HepG2 (cell line): ENCODE measurements at regions not wholly inside any gene's neighbourhood (a gene's known extent, or its start where the extent isn't known, plus 50 kb on each side); places are given as distances from the start of the nearest gene placed in this dataset.
"Not testable (repeated sequence)": the region's sequence is repeated elsewhere in the genome, so short reads cannot be mapped to it uniquely, and the experiment has no call there.

ENCODE experiments used
- ATAC-seq: fragments of 200-7000 bp; cut with Tn5 transposase; 3 replicates; pipeline ENCODE4 v1.9.1; 2020; ENCODE audit warnings: mild to moderate bottlenecking, moderate library complexity
- BruUV-seq: library from RNA; stranded (reverse); fragments of 400-500 nt; replicated peaks from 2 replicates; lab custom pipeline; 2021; lab: Mats Ljungman, UMichigan
- CTCF ChIA-PET: fragments of 300-600 bp; formaldehyde crosslinking; extraction: SDS; loops from one replicate; lab custom pipeline; 2021; ENCODE audit warnings: low total read pairs, inconsistent platforms, low intra/inter-chr PET ratio; lab: Yijun Ruan, JAX
- POLR2A ChIA-PET: fragments of 350-600 bp; sonication (Branson Sonifier 250); formaldehyde crosslinking; loops from one replicate; lab custom pipeline; 2020; ENCODE audit warnings: antibody characterized with exemption, inconsistent platforms; lab: Yijun Ruan, JAX
- DNase-seq: peaks from one replicate; pipeline ENCODE4 v3.0.0-alpha.2; 2015; ENCODE audit warnings: low spot score
- FAIRE-seq: peaks from 3 replicates; lab custom pipeline; 2011; peaks lifted over from hg19 to GRCh38; lab: Jason Lieb, UNC
- H2AFZ ChIP-seq: one replicate; pipeline ENCODE4 v1.6.1; 2011; ENCODE audit warnings: low read length, inconsistent platforms
- H3K27ac ChIP-seq: fragments of 300-600 bp; 3 replicates; pipeline ENCODE4 v1.8.0; 2011; ENCODE audit warnings: mixed run types, mild to moderate bottlenecking, mixed read lengths, low read length, inconsistent platforms; ENCODE audit not compliant: insufficient read depth; ENCODE audit errors: extremely low read length
- H3K27me3 ChIP-seq, 2 experiments: fragments of 200-600 bp in 1 of 2; 2 replicates in 1 of 2; 3 replicates in 1 of 2; pipeline versions ENCODE4 v1.6.0 to v1.8.0; 2011; ENCODE audit warnings: low read length in 2 of 2, mild to moderate bottlenecking in 2 of 2, moderate library complexity in 2 of 2, inconsistent platforms in 1 of 2; ENCODE audit not compliant: insufficient read depth in 2 of 2, control insufficient read depth in 1 of 2
- H3K36me3 ChIP-seq, 2 experiments: fragments of 200-600 bp in 1 of 2; replicated peaks in 1 of 2; 2 replicates in 1 of 2; 3 replicates in 1 of 2; pipeline versions ENCODE4 v1.5.1 to v1.8.0; 2011; ENCODE audit warnings: low read length in 2 of 2, inconsistent platforms in 1 of 2; ENCODE audit not compliant: insufficient read depth in 2 of 2, control insufficient read depth in 1 of 2
- H3K4me1 ChIP-seq: 2 replicates; pipeline ENCODE4 v1.5.1; 2012; ENCODE audit warnings: low read length, inconsistent platforms; ENCODE audit not compliant: insufficient read depth
- H3K4me2 ChIP-seq: 2 replicates; pipeline ENCODE4 v1.6.0; 2011; ENCODE audit warnings: low read depth, low read length, inconsistent platforms
- H3K4me3 ChIP-seq, 3 experiments: fragments of 200-600 bp in 1 of 3; sonication (generic), shearing (Covaris generic) in 1 of 3; replicated peaks in 1 of 3; 2 replicates each; pipeline ENCODE4 v1.5.1; 2011 to 2016; ENCODE audit warnings: low read length in 3 of 3, inconsistent platforms in 2 of 3, low read depth in 2 of 3, mild to moderate bottlenecking in 2 of 3, control low read depth in 1 of 3, mixed read lengths in 1 of 3; ENCODE audit not compliant: insufficient read depth in 1 of 3
- H3K79me2 ChIP-seq: one replicate; pipeline ENCODE4 v1.6.1; 2011; ENCODE audit warnings: low read length, inconsistent platforms; ENCODE audit not compliant: insufficient read depth
- H3K9ac ChIP-seq: 2 replicates; pipeline ENCODE4 v1.6.0; 2011; ENCODE audit warnings: mild to moderate bottlenecking, low read depth, low read length, inconsistent platforms; ENCODE audit not compliant: insufficient read depth
- H3K9me3 ChIP-seq: 2 replicates; pipeline ENCODE4 v1.5.1; 2012; ENCODE audit warnings: mild to moderate bottlenecking, low read length
- H4K20me1 ChIP-seq: 2 replicates; pipeline ENCODE4 v1.6.0; 2011; ENCODE audit warnings: inconsistent platforms, mild to moderate bottlenecking, low read length, moderate library complexity; ENCODE audit not compliant: insufficient read depth
- DNMT1 ChIP-seq: sonication (generic); formaldehyde crosslinking; IDR thresholded peaks from 2 replicates; pipeline ENCODE4 v1.5.1; 2020; ENCODE audit warnings: mild to moderate bottlenecking, missing genetic modification reagents
- FOSL1 ChIP-seq: sonication (generic); formaldehyde crosslinking; IDR thresholded peaks from 2 replicates; pipeline ENCODE4 v1.9.0; 2021; ENCODE audit warnings: missing genetic modification reagents, borderline replicate concordance
- MXD1 ChIP-seq: sonication (generic); formaldehyde crosslinking; IDR thresholded peaks from 2 replicates; pipeline ENCODE4 v1.4.0; 2020; ENCODE audit warnings: mild to moderate bottlenecking, missing genetic modification reagents
- NFATC3 ChIP-seq: sonication (generic); formaldehyde crosslinking; IDR thresholded peaks from 2 replicates; pipeline ENCODE4 v1.5.1; 2020; ENCODE audit warnings: mild to moderate bottlenecking, missing genetic modification reagents
- PAXIP1 ChIP-seq: sonication (generic); formaldehyde crosslinking; conservative IDR thresholded peaks from 2 replicates; pipeline ENCODE4 v1.4.0; 2020; ENCODE audit warnings: mild to moderate bottlenecking, missing genetic modification reagents, moderate library complexity
- TAF15 ChIP-seq: fragments of 200-400 bp; formaldehyde crosslinking; IDR thresholded peaks from one replicate; pipeline ENCODE4 v1.6.1; 2018; ENCODE audit warnings: mild to moderate bottlenecking, low read depth, low read length; ENCODE audit not compliant: poor library complexity, severe bottlenecking
- ZMAT5 ChIP-seq: sonication (generic); formaldehyde crosslinking; IDR thresholded peaks from 2 replicates; pipeline ENCODE4 v1.5.0; 2020; ENCODE audit warnings: mild to moderate bottlenecking, low read depth, missing genetic modification reagents, borderline replicate concordance
- ZNF12 ChIP-seq: sonication (generic); formaldehyde crosslinking; IDR thresholded peaks from 2 replicates; pipeline ENCODE4 v1.5.0; 2020; ENCODE audit warnings: missing genetic modification reagents
- ZNF34 ChIP-seq: sonication (generic); formaldehyde crosslinking; IDR thresholded peaks from 2 replicates; pipeline ENCODE4 v1.4.0; 2020; ENCODE audit warnings: mild to moderate bottlenecking, missing genetic modification reagents, borderline replicate concordance
- ZNF460 ChIP-seq: sonication (generic); formaldehyde crosslinking; IDR thresholded peaks from 2 replicates; pipeline ENCODE4 v1.5.1; 2020; ENCODE audit warnings: missing genetic modification reagents, mild to moderate bottlenecking, borderline replicate concordance
- ZNF660 ChIP-seq: sonication (generic); formaldehyde crosslinking; IDR thresholded peaks from 2 replicates; pipeline ENCODE4 v1.5.1; 2020; ENCODE audit warnings: mild to moderate bottlenecking, low read depth, missing genetic modification reagents, borderline replicate concordance
- WGBS: methylation state at CpG from one replicate; pipeline ENCODE4 v1.1.6; 2017; ENCODE audit warnings: low lambda C conversion rate; 5-methylcytosine and 5-hydroxymethylcytosine counted together
- in situ Hi-C: cut with HindIII; loops from 2 replicates; pipeline ENCODE4 v1.10.0; 2017; ENCODE audit warnings: low pct_unique_long_range_greater_than_20kb; ENCODE audit not compliant: extremely low pct_ligation_motif_present
- intact Hi-C: fragments of 100-400 bp; cut with micrococcal nuclease; formaldehyde crosslinking; loops from one replicate; pipeline ENCODE4 v1.10.0; 2022; ENCODE audit not compliant: unreplicated experiment
- TF ChIP-seq, protein P1 (sequence below): sonication (generic); formaldehyde crosslinking; IDR thresholded peaks from 2 replicates; pipeline ENCODE4 v1.8.0; 2022; ENCODE audit warnings: mild to moderate bottlenecking, missing genetic modification reagents

DNA sequence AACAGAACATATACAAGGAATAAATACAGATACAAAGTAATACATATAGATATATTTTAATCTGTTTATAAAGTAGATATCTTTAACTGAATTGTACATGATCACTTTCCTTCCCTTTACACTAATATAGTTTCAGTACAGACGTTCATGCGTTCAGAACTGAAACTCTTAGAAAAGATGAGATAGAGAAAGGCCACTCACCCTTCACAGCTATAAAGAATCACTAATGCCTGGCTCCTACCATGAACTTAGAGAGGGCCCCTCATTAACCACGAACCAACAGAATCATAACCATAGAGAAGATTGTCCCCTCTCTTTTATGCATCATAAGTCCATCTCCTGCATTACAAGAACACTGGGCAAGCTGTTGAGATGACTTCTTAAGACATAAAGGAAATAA, 399.0 kb downstream of the COG6 start:
- H3K4me2 ChIP-seq, H4K20me1 ChIP-seq, DNase-seq, H3K9ac ChIP-seq, intact Hi-C loops, H3K27ac ChIP-seq, H2AFZ ChIP-seq, H3K9me3 ChIP-seq, in situ Hi-C loops, H3K4me3 ChIP-seq, BruUV-seq, H3K36me3 ChIP-seq, POLR2A ChIA-PET, H3K27me3 ChIP-seq, FAIRE-seq, H3K79me2 ChIP-seq, CTCF ChIA-PET, ATAC-seq: not testable (repeated sequence)
- peaks cover 21% of the 10 kb centered on the region for H3K4me1 ChIP-seq
- 86% methylated on average over 2 of the region's 3 CpGs for WGBS

DNA sequence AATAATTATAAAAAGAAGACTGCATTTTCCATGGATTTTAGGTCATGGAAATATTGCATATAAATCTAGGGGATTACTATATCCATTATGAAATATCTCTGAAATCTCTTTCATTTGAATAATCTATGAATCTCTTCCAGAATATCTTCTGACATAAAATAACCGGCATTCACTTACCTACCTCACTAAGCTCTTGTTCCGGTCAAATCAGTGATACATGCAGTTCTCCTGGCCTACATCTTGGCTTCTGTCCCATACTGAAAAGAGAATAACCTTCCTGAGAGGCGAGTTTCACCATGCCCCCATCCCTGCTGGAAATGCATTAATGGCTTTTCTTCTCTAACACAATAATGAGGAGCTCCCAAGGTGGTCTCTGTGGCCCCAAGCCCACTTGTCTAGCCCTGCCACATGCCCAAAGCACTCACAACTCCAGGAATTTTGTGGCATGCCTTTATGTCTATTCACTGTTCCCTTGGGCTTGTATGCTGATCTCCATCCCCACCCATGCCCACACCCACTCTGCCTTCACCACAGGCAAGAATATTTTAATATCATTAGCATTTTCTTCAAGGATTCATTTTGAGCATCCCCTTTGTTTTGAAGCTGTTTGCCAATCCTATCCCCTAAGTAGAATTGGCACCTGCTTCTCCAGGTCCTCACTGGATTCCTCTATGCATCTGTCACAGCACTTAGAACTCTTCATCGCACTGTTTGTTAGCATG, 401.6 kb downstream of the COG6 start:
- Histone ChIP-seq H4K20me1 (no peaks in the 10 kb centered on the region), H3K36me3 (no peaks in the 10 kb centered on the region), H3K4me3 (no peak overlapping the region), H3K27me3 (no peaks in the 10 kb centered on the region; a peak in 1 of 5 replicates), H2AFZ (no peak overlapping the region), H3K4me1 (peaks cover 47% of the 10 kb centered on the region), H3K4me2 (no peak overlapping the region), H3K79me2 (no peaks in the 10 kb centered on the region), H3K27ac (no peak overlapping the region), H3K9ac (no peak overlapping the region), H3K9me3 (no peaks in the 10 kb centered on the region)
- CTCF ChIA-PET = no interaction called here
- intact Hi-C loops = no loop called here
- in situ Hi-C loops = no loop called here
- ATAC-seq (no peak), DNase-seq (no peak), FAIRE-seq (no peak)
- no TSS peak for BruUV-seq
- POLR2A ChIA-PET = no interaction called here
- WGBS = 50% methylated on average over 4 of the region's 4 CpGs
- no peak for TF ChIP-seq NFATC3
- no peak for TF ChIP-seq ZNF460 (CRISPR knock-in tag)
- no peak for TF ChIP-seq ZNF12 (CRISPR knock-in tag)
- TF ChIP-seq DNMT1 (CRISPR knock-in tag) = no peak
- TF ChIP-seq, protein P1, sequence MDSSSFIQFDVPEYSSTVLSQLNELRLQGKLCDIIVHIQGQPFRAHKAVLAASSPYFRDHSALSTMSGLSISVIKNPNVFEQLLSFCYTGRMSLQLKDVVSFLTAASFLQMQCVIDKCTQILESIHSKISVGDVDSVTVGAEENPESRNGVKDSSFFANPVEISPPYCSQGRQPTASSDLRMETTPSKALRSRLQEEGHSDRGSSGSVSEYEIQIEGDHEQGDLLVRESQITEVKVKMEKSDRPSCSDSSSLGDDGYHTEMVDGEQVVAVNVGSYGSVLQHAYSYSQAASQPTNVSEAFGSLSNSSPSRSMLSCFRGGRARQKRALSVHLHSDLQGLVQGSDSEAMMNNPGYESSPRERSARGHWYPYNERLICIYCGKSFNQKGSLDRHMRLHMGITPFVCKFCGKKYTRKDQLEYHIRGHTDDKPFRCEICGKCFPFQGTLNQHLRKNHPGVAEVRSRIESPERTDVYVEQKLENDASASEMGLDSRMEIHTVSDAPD (CRISPR knock-in tag) = no peak
- TF ChIP-seq ZMAT5 (CRISPR knock-in tag) = no peak
- no peak for TF ChIP-seq ZNF660
- TF ChIP-seq ZNF34 (CRISPR knock-in tag) = no peak
- no peak for TF ChIP-seq TAF15
- TF ChIP-seq FOSL1 (CRISPR knock-in tag) = no peak
- TF ChIP-seq PAXIP1 = no peak
- TF ChIP-seq MXD1 = no peak
